ENCODE measurements at regions not wholly inside any gene's neighbourhood (a gene's known extent, or its start where the extent isn't known, plus 50 kb on each side); places are given as distances from the start of the nearest gene placed in this dataset.

- TF ChIP-seq CTCF (IDR thresholded peaks at IDR 0.05; ENCODE audit: insufficient read depth, low read length, missing control alignments) = no peak
- ChIA-PET POLR2A (no interaction called here), CTCF (interaction anchor here (1.0 kb wide), 1 partner anchor 10 kb away, joined by 3 read pairs; no protein-coding TSS in a partner anchor)
- no peak overlapping the region for H3K4me3 ChIP-seq (ENCODE audit: low read depth, low read length)
- DNase-seq (ENCODE audit: low read depth, low spot score) = no peak
These were observed 626.0 kb upstream of the IGFBP3 start for GRCh38 chr7:46547044-46547443.

- no peak for TF ChIP-seq CTCF (IDR thresholded peaks at IDR 0.05; ENCODE audit: insufficient read depth, low read length, missing control alignments)
- POLR2A ChIA-PET = no interaction called here
- CTCF ChIA-PET = no interaction called here
- H3K4me3 ChIP-seq (ENCODE audit: low read depth, low read length) = no peak overlapping the region
- DNase-seq (ENCODE audit: low read depth, low spot score) = no peak
These were observed 624.7 kb upstream of the IGFBP3 start for GRCh38 chr7:46545790-46546189.

GRCh38 chr7:46544396-46545008 lies 623.4 kb upstream of the IGFBP3 start:
- POLR2A ChIA-PET = no interaction called here
- no peak for TF ChIP-seq CTCF (IDR thresholded peaks at IDR 0.05; ENCODE audit: insufficient read depth, low read length, missing control alignments)
- no peak overlapping the region for H3K4me3 ChIP-seq (ENCODE audit: low read depth, low read length)
- CTCF ChIA-PET = interaction anchor here (1.3 kb wide), 1 partner anchor 11 kb away, joined by 3 read pairs; no protein-coding TSS in a partner anchor
- no peak for DNase-seq (ENCODE audit: low read depth, low spot score)

- H3K4me3 ChIP-seq (ENCODE audit: low read depth, low read length) = no peak overlapping the region
- ChIA-PET POLR2A (no interaction called here), CTCF (no interaction called here)
- DNase-seq (ENCODE audit: low read depth, low spot score) = no peak
- no peak for TF ChIP-seq CTCF (IDR thresholded peaks at IDR 0.05; ENCODE audit: insufficient read depth, low read length, missing control alignments)
These were observed 621.0 kb upstream of the IGFBP3 start for GRCh38 chr7:46542076-46542475.

GRCh38 chr7:46539892-46540483 lies 618.9 kb upstream of the IGFBP3 start:
- no peak for TF ChIP-seq CTCF (IDR thresholded peaks at IDR 0.05; ENCODE audit: insufficient read depth, low read length, missing control alignments)
- CTCF ChIA-PET = no interaction called here
- DNase-seq (ENCODE audit: low read depth, low spot score) = no peak
- POLR2A ChIA-PET = no interaction called here
- H3K4me3 ChIP-seq (ENCODE audit: low read depth, low read length) = no peak overlapping the region

- no peak for TF ChIP-seq CTCF (IDR thresholded peaks at IDR 0.05; ENCODE audit: insufficient read depth, low read length, missing control alignments)
- no peak for DNase-seq (ENCODE audit: low read depth, low spot score)
- POLR2A ChIA-PET = no interaction called here
- no peak overlapping the region for H3K4me3 ChIP-seq (ENCODE audit: low read depth, low read length)
- CTCF ChIA-PET = interaction anchor here (1.2 kb wide), 1 partner anchor 10 kb away, joined by 3 read pairs; no protein-coding TSS in a partner anchor
These were observed 616.3 kb upstream of the IGFBP3 start for GRCh38 chr7:46537191-46537905.

Measured in AG04449 (cell line).